ENCODE measurements at regions not wholly inside any gene's neighbourhood (a gene's known extent, or its start where the extent isn't known, plus 50 kb on each side); places are given as distances from the start of the nearest gene placed in this dataset.

DNA sequence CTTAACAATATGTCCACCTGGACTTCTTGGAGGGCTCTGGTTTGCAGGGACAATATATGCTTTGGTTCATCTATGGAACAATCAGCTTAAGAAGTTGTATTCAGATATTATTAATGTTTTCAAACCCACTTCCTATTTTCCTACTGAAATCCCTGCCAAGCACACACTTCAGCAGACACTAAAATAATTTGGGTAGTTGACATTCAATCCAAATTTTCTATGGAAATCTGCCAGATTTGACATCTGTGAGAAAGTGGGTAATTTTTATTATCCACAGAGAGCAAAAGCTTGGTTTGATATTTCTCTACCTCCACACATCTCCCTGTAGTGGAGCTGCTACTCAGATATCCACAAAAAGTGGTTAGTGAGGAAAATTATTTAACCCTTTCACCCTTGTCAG, 378.8 kb upstream of the SOX5 start:
- TF ChIP-seq, protein P1, sequence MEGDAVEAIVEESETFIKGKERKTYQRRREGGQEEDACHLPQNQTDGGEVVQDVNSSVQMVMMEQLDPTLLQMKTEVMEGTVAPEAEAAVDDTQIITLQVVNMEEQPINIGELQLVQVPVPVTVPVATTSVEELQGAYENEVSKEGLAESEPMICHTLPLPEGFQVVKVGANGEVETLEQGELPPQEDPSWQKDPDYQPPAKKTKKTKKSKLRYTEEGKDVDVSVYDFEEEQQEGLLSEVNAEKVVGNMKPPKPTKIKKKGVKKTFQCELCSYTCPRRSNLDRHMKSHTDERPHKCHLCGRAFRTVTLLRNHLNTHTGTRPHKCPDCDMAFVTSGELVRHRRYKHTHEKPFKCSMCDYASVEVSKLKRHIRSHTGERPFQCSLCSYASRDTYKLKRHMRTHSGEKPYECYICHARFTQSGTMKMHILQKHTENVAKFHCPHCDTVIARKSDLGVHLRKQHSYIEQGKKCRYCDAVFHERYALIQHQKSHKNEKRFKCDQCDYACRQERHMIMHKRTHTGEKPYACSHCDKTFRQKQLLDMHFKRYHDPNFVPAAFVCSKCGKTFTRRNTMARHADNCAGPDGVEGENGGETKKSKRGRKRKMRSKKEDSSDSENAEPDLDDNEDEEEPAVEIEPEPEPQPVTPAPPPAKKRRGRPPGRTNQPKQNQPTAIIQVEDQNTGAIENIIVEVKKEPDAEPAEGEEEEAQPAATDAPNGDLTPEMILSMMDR (IDR thresholded peaks at IDR 0.05; ENCODE audit: unreplicated experiment) = no peak
- Mint-ChIP-seq H3K4me1 (ENCODE audit: low read depth, unreplicated experiment) (no peaks in the 10 kb centered on the region), H3K36me3 (ENCODE audit: insufficient read depth, unreplicated experiment) (no peaks in the 10 kb centered on the region), H3K4me3 (ENCODE audit: low read depth, unreplicated experiment) (no peak overlapping the region), H3K27ac (ENCODE audit: unreplicated experiment) (no peak overlapping the region), H3K9me3 (ENCODE audit: low read depth, unreplicated experiment) (peaks cover 2% of the 10 kb centered on the region), H3K27me3 (ENCODE audit: unreplicated experiment) (no peaks in the 10 kb centered on the region)
- no peak for DNase-seq
- CTCF ChIA-PET = no interaction called here
- intact Hi-C loops (cut with micrococcal nuclease; ENCODE audit: unreplicated experiment) = no loop called here
- no TSS peak for BruUV-seq (replicated peaks)

DNA sequence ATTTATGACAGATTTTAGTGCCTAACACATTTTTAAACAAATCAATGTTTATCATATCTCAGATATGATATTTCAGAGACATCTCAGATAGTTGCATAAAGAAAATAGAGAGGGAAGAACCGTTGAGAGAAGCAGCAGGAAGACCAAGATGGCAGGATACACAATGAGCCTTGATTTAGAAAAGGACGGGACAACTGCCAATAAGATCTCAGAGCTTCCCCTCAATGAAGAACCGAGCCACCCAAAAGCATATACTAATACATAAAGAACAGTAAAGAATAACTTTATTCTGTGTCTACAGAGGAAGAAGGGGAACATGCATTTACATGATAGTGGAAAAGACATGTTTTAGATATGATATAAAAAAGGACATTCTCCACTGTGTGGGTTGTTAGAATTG, 375.9 kb upstream of the SOX5 start:
- CTCF ChIA-PET = no interaction called here
- Mint-ChIP-seq H3K27me3 (ENCODE audit: unreplicated experiment) (no peaks in the 10 kb centered on the region), H3K27ac (ENCODE audit: unreplicated experiment) (no peak overlapping the region), H3K9me3 (ENCODE audit: low read depth, unreplicated experiment) (peaks cover 2% of the 10 kb centered on the region), H3K4me1 (ENCODE audit: low read depth, unreplicated experiment) (no peaks in the 10 kb centered on the region), H3K36me3 (ENCODE audit: insufficient read depth, unreplicated experiment) (no peaks in the 10 kb centered on the region), H3K4me3 (ENCODE audit: low read depth, unreplicated experiment) (no peak overlapping the region)
- intact Hi-C loops (cut with micrococcal nuclease; ENCODE audit: unreplicated experiment) = no loop called here
- BruUV-seq (replicated peaks) = no TSS peak
- DNase-seq = no peak
- TF ChIP-seq, protein P1 (IDR thresholded peaks at IDR 0.05; ENCODE audit: unreplicated experiment) = no peak

DNA sequence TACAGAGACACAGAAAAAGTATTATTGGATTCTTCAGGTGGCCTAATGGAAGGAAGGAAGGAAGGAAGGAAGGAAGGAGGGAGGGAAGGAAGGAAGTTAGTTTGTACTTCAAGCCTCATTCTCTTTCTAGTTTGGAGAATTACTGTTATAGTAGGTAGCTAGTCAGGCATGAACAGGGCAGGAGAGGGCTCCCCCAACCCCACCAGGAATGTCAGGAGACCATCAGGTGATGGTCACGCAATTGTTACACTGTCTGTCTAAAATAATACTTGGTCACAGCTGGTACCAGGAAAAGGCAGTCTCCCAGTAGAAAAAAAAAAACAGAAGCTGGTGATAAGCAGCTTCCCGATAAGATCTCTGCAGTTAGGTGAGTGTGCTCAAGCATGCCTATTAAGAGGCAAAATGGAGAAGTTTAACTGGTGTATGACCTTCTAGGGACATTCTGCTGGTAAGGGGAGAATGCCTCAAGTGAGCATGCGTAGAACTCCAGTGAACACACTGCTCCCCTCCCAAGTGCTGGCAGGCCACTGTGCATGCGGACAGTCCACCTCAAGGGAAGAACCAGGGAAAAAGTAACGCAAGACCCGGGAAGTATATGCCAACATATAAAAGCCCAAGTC, 358.4 kb upstream of the SOX5 start:
- no peaks in the 10 kb centered on the region for H3K27me3 Mint-ChIP-seq (ENCODE audit: unreplicated experiment)
- H3K36me3 Mint-ChIP-seq (ENCODE audit: insufficient read depth, unreplicated experiment) = no peaks in the 10 kb centered on the region
- intact Hi-C loops (cut with micrococcal nuclease; ENCODE audit: unreplicated experiment) = no loop called here
- no TSS peak for BruUV-seq (replicated peaks)
- peaks cover 2% of the 10 kb centered on the region for H3K9me3 Mint-ChIP-seq (ENCODE audit: low read depth, unreplicated experiment)
- CTCF ChIA-PET = no interaction called here
- no peaks in the 10 kb centered on the region for H3K4me1 Mint-ChIP-seq (ENCODE audit: low read depth, unreplicated experiment)
- H3K27ac Mint-ChIP-seq (ENCODE audit: unreplicated experiment) = no peak overlapping the region
- H3K4me3 Mint-ChIP-seq (ENCODE audit: low read depth, unreplicated experiment) = no peak overlapping the region
- no peak for DNase-seq
- TF ChIP-seq, protein P1 (IDR thresholded peaks at IDR 0.05; ENCODE audit: unreplicated experiment) = no peak

DNA sequence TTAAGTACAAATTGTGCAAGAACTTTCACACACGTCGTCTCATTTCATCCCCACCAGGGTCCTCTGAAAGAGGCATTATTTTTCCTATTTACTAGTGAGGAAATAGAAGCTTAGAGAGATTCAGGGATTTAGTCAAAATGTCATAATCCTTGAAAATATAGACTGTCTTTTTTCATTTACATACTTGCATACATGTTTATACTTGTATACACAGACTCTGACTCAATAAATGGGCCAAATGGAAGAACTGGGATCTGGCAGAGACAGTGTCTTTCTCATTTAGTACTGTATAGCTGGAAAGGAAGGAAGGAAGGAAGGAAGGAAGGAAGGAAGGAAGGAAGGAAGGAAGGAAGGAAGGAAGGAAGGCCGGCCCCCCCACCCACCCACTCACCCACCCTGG, 357.7 kb upstream of the SOX5 start:
- TF ChIP-seq, protein P1 (IDR thresholded peaks at IDR 0.05; ENCODE audit: unreplicated experiment) = no peak
- Mint-ChIP-seq H3K27me3 (ENCODE audit: unreplicated experiment) (no peaks in the 10 kb centered on the region), H3K36me3 (ENCODE audit: insufficient read depth, unreplicated experiment) (no peaks in the 10 kb centered on the region), H3K4me1 (ENCODE audit: low read depth, unreplicated experiment) (no peaks in the 10 kb centered on the region), H3K4me3 (ENCODE audit: low read depth, unreplicated experiment) (no peak overlapping the region), H3K27ac (ENCODE audit: unreplicated experiment) (no peak overlapping the region), H3K9me3 (ENCODE audit: low read depth, unreplicated experiment) (peaks cover 2% of the 10 kb centered on the region)
- BruUV-seq (replicated peaks) = no TSS peak
- CTCF ChIA-PET = no interaction called here
- intact Hi-C loops (cut with micrococcal nuclease; ENCODE audit: unreplicated experiment) = no loop called here
- no peak for DNase-seq

Measured in Calu3 (cell line).